A673 (cell line): ENCODE measurements at regions not wholly inside any gene's neighbourhood (a gene's known extent, or its start where the extent isn't known, plus 50 kb on each side); places are given as distances from the start of the nearest gene placed in this dataset.

Experiments used
- CTCF ChIP-seq: fragments of 300-800, 200-600 bp; sonication (generic); conservative IDR thresholded peaks from 2 replicates; pipeline ENCODE4 v1.5.1; 2017; ENCODE audit warnings: low read depth, mild to moderate bottlenecking, antibody characterized with exemption, low read length, moderate library complexity, mixed read lengths
- EZH2 ChIP-seq: fragments of 200-600 bp; sonication (generic); IDR thresholded peaks from 2 replicates; pipeline ENCODE4 v1.6.1; 2017; ENCODE audit warnings: borderline replicate concordance, low read depth, mild to moderate bottlenecking, mixed read lengths, antibody characterized with exemption, low read length; ENCODE audit not compliant: poor library complexity, severe bottlenecking

GRCh38 chr14:99095369-99095768 is 176.6 kb downstream of the BCL11B start:
- TF ChIP-seq CTCF, result no peak
- no peak for TF ChIP-seq EZH2
